IPS DF 6.9 (cell line): ENCODE measurements at regions not wholly inside any gene's neighbourhood (a gene's known extent, or its start where the extent isn't known, plus 50 kb on each side); places are given as distances from the start of the nearest gene placed in this dataset.
"Not testable (repeated sequence)": the region's sequence is repeated elsewhere in the genome, so short reads cannot be mapped to it uniquely, and the experiment has no call there.

Experiments used
- DNase-seq: peaks from one replicate; pipeline ENCODE4 v3.0.0-alpha.2; 2013; ENCODE audit warnings: low read depth, low spot score
- H3K27ac ChIP-seq: one replicate; pipeline ENCODE4 v1.5.1; 2013; ENCODE audit warnings: low read length, control low read depth
- H3K27me3 ChIP-seq: 2 replicates; pipeline ENCODE4 v1.6.1; 2013; ENCODE audit warnings: mild to moderate bottlenecking, low read length; ENCODE audit not compliant: control insufficient read depth, insufficient read depth
- H3K36me3 ChIP-seq: 2 replicates; pipeline ENCODE4 v1.6.1; 2013; ENCODE audit warnings: low read length; ENCODE audit not compliant: control insufficient read depth, insufficient read depth
- H3K4me1 ChIP-seq: 2 replicates; pipeline ENCODE4 v1.6.1; 2013; ENCODE audit warnings: low read length; ENCODE audit not compliant: control insufficient read depth, insufficient read depth
- H3K4me3 ChIP-seq: 2 replicates; pipeline ENCODE4 v1.5.1; 2013; ENCODE audit warnings: mild to moderate bottlenecking, low read length
- H3K9me3 ChIP-seq: 2 replicates; pipeline ENCODE4 v1.6.1; 2013; ENCODE audit warnings: low read length, inconsistent platforms; ENCODE audit not compliant: control insufficient read depth, insufficient read depth
- WGBS: extraction: QIAGEN DNeasy Blood & Tissue Kit; methylation state at CpG from one replicate; pipeline ENCODE4 v1.1.7; 2013; ENCODE audit warnings: mixed read lengths, missing lambda C conversion rate; ENCODE audit not compliant: insufficient read length, insufficient coverage; 5-methylcytosine and 5-hydroxymethylcytosine counted together

DNA sequence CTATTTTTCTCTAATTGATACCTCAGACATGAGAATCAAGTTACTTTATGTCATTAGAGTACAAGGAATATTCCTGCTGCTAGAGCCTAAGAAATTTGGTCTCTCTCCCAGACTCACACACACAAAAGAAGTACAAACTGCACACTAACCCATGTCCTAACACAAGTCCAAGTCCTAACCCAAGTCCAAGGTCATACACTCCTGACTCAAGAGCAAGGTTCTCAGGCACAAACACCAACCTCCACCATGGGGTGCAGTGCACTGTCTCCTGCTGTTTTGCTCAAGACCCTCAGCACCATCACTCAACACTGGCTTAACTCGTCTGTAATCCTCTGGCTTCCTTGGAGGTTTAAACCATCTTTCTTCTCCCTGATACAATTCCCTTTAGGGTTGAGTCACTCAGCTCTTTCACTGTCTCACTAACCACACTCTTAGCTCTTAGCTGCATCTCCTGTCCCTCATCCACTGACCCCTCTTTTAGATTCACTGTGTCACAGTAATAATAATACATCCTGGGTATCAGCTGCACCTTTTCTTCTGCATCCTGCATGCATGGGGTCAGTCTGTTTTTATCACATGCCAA is 129.8 kb downstream of the BCL2L11 start:
- H3K4me1 ChIP-seq = no peaks in the 10 kb centered on the region
- no peak overlapping the region for H3K27ac ChIP-seq
- no peaks in the 10 kb centered on the region for H3K9me3 ChIP-seq
- WGBS = no CpG with 5 or more reads among the region's 1 CpG
- no peak for DNase-seq
- H3K4me3 ChIP-seq = no peak overlapping the region
- no peaks in the 10 kb centered on the region for H3K27me3 ChIP-seq
- no peaks in the 10 kb centered on the region for H3K36me3 ChIP-seq

DNA sequence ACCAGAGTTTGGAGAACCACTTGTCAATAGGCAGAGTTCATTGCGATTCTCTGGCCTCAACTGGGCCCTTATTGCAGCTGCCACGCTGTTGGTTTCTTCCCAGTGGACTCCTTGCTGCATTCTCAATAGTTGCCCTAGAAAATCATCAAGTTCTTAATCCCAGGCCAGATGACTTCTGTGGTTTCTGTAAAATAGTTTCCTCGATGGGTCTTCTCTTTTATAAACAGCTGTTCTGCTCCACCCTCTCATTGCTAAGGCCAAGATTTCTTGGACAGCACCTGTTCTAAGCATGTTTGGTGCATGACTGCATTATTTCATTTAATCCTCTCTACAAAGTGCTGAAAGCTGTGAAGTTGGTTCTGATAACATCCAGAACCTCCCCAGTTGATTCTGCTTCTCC is 131.0 kb downstream of the BCL2L11 start:
- no CpG with 5 or more reads among the region's 3 CpGs for WGBS

DNA sequence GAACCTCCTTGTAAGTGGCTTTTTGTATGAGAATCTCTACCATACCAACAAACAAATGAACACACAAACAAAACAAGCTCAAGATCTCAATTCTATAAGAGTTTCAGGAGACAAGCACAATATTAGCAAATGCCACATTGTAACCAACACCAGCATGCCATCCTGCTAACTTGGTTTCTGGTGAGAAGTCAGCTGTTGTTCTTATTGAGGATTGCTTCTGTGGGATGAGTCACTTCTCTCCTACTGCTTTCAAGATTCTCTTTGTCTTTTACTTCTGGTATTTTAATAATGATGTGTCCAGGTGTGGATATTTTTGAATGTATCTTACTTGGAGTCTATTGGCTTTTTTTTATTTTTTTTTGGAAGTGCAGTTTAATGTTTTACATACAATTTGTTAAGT is 131.7 kb downstream of the BCL2L11 start:
- Histone ChIP-seq H3K36me3 (no peaks in the 10 kb centered on the region), H3K27ac (no peak overlapping the region), H3K9me3 (no peaks in the 10 kb centered on the region), H3K4me3 (no peak overlapping the region), H3K27me3 (no peaks in the 10 kb centered on the region), H3K4me1 (no peaks in the 10 kb centered on the region)
- DNase-seq = no peak

More for the DNA sequence above, 131.0 kb downstream of the BCL2L11 start:
- no peak for DNase-seq
- Histone ChIP-seq H3K4me3 (no peak overlapping the region), H3K9me3 (no peaks in the 10 kb centered on the region), H3K36me3 (no peaks in the 10 kb centered on the region), H3K27ac (no peak overlapping the region), H3K27me3 (no peaks in the 10 kb centered on the region), H3K4me1 (no peaks in the 10 kb centered on the region)

DNA sequence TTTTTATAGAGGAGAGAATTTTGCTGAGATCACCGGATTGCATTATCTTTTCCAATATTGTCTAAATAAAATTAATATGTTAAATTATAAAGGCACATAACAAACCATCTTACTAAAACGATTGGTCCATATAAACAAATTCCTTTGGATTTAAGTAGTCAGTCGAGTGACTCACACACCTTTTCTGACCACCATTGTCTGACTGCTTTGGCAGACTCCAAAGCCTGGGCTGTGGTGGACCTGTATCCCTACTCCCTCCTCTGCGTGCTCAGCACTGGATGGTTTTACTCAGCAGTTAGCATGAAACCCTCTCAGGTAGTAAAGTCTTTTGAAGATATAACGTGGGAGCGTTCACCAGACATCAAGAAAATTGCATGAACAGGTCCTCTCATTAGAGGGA is 134.2 kb downstream of the BCL2L11 start:
- no CpG with 5 or more reads among the region's 6 CpGs for WGBS
- not testable (repeated sequence) for H3K27me3 ChIP-seq, H3K4me1 ChIP-seq, H3K36me3 ChIP-seq, H3K27ac ChIP-seq, H3K9me3 ChIP-seq, DNase-seq, H3K4me3 ChIP-seq

DNA sequence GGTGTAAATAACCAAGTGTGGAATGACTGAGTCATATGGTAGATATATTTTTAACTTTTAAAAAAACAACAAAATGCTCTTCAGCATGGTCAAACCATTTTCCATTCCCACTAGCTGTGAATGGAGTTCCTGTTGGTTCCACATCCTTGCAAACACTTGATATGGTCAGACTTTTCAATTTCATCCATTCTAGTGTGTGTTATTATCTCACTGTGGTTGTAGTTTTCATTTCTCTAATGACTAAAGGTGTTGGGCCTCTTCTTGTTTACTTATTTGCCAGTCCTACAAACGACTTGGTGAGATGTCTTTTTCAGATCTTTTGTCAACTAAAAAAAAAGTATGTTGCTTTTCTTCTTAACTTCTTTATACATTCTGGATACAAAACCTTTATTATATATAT is 135.9 kb downstream of the BCL2L11 start:
- WGBS = no CpG with 5 or more reads among the region's 1 CpG

DNA sequence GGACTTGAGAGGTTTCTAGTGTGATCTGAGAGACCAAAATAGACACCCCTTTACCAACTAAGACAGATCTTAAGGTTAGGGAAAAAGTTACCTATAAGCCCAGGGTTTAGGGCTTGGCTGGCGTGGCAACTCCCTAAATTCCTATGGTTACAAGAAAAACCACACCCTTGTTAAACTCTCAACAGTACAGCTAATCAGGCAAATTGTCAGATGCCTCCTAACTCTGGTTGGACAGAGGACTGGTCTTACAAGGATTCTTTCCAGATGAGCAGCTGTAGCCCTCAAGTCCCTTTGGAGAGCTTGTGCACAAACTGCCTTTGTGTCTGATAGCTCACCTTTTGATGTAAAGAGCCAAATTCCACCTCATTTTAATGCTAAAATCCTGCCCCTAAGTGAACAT is 136.9 kb downstream of the BCL2L11 start:
- H3K27me3 ChIP-seq, H3K4me3 ChIP-seq, H3K27ac ChIP-seq, H3K36me3 ChIP-seq, DNase-seq, H3K4me1 ChIP-seq, H3K9me3 ChIP-seq: not testable (repeated sequence)
- WGBS = no CpG with 5 or more reads among the region's 1 CpG

More for the DNA sequence above, 135.9 kb downstream of the BCL2L11 start:
- H3K27ac ChIP-seq, H3K9me3 ChIP-seq, H3K27me3 ChIP-seq, H3K4me3 ChIP-seq, DNase-seq, H3K4me1 ChIP-seq, H3K36me3 ChIP-seq: not testable (repeated sequence)

DNA sequence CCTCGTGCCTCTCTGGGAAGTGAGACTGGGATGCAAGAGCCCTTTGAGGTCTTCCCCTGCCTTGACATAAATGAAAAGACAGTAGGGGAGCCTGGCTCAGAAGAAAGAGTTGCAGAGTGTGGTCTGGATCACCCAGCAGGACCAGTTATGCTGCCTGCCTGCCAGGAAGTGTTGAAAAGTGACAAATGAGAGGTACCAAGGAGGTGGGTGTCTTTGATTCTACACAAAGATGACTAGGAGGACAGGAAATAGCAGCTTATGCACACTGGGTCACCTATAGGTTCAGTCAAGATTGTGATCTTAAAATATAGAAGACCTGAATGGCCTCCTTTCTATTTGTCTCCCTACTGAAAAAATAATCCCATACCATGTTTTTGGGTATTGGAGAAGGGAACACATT is 137.6 kb downstream of the BCL2L11 start:
- H3K4me1 ChIP-seq, H3K27ac ChIP-seq, H3K27me3 ChIP-seq, H3K4me3 ChIP-seq, H3K36me3 ChIP-seq, DNase-seq, H3K9me3 ChIP-seq: not testable (repeated sequence)
- WGBS = no CpG with 5 or more reads among the region's 1 CpG

DNA sequence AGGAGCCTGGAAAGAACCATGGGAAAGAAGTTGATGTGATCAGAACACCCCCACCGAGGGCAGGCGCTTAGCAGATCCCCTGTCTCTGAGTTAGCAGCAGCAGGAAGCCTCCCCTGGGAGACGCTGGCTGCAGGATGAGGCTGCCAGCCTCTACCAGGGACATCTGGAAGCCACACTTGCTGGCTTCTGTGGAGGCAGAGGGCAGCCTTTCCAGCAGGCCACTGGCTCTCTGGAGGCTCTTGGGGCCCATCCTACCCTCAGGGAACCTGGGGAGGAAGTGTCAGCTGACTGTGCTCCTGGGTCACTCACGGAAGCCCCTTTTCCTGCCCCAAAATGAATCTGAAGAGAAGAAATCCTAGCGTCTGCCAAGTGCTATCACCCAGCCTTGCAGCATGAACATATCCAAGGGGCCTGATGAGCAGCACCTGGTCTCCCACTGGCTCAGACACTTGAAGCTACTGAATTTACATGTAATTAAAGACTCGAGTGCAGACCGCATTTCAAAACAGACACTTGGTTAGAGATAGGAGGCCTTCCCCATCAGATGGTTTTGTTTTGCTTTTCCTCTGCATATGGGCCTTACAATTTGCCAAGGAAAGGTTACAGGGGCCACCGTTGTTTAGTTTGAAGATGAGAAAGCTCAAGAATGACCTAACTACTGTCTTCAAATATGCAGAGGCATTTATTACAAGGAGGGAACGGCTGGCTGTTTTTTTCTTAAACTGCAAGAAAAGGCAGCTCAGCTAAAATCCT is 142.1 kb downstream of the BCL2L11 start:
- H3K27me3 ChIP-seq, H3K4me3 ChIP-seq, H3K4me1 ChIP-seq, DNase-seq, H3K36me3 ChIP-seq, H3K27ac ChIP-seq, H3K9me3 ChIP-seq: not testable (repeated sequence)
- no CpG with 5 or more reads among the region's 9 CpGs for WGBS

DNA sequence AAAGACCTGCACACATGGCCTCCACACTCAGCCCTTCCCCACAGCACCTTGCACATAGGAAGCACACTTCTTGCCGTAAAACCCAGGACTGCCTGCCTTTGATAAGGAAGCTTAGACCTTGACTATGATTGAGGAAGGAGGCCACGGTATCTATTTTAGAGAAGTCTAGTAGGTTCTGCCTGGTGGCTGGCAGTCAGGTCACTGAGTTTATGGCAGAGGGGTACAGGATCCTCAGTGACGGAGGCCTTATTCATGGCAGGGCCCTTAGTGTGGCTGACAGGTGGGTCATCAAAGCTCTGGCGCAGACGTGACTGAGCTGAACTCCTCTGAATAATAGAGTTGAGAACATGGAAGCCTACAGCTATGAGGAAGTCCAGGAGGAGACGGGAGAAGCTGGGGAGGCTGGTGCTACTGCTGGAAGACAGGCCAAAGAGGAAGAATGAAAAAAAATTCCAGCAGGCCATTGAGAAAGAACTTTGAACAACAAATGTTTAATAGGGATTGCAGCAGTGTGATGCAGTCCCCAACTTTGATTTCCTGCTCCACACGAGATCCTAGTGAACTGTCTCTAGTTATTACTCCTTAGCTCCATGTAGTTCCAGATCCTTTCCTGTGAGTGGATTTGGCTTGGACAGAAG is 142.8 kb downstream of the BCL2L11 start:
- not testable (repeated sequence) for H3K27me3 ChIP-seq, H3K36me3 ChIP-seq, H3K4me1 ChIP-seq, H3K4me3 ChIP-seq, DNase-seq, H3K27ac ChIP-seq, H3K9me3 ChIP-seq
- no CpG with 5 or more reads among the region's 7 CpGs for WGBS

DNA sequence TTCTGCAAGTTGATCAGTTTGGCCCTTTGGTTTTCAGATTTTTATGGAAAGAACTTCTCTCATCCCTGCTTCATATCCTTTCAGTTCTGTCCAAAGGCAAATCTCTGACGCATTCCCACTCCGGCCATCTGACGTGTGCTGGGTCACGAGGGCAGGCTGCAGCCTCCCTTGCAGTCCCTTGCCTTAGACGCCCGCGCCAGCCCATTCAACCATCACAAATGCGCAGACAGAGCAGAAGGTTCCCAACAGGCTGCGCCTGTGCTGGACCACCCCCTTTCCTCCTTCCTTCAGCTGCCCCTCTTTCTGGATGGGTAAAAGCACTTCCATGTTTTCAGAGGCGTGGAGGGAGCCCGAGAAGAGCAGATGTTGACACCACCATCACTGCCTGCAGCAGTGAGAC is 144.2 kb downstream of the BCL2L11 start:
- H3K4me1 ChIP-seq, H3K27me3 ChIP-seq, H3K36me3 ChIP-seq, H3K4me3 ChIP-seq, H3K27ac ChIP-seq, DNase-seq, H3K9me3 ChIP-seq: not testable (repeated sequence)
- no CpG with 5 or more reads among the region's 11 CpGs for WGBS

DNA sequence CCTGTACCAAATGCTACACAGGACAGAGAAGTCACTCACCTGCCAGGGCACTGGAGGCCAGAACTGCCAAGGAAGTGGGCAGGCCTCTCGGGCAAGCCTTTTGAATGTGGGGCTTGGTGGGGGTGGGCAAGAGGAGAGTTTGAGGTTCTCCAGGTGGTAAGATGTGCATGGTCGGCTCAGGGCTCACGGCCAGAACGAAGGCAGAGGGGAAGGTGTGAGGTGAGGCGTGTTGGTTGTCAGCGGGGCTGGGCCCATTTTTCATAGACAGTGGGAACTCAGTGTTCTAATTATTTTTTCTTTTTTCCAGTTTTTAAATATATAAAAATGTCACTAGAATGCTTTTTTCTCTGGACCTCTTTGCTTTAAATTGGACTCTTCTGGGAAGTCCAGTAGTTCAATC is 145.8 kb downstream of the BCL2L11 start:
- H3K9me3 ChIP-seq, H3K27ac ChIP-seq, DNase-seq, H3K4me3 ChIP-seq, H3K4me1 ChIP-seq, H3K27me3 ChIP-seq, H3K36me3 ChIP-seq: not testable (repeated sequence)
- no CpG with 5 or more reads among the region's 6 CpGs for WGBS
